ENCODE measurements at regions not wholly inside any gene's neighbourhood (a gene's known extent, or its start where the extent isn't known, plus 50 kb on each side); places are given as distances from the start of the nearest gene placed in this dataset.

DNA sequence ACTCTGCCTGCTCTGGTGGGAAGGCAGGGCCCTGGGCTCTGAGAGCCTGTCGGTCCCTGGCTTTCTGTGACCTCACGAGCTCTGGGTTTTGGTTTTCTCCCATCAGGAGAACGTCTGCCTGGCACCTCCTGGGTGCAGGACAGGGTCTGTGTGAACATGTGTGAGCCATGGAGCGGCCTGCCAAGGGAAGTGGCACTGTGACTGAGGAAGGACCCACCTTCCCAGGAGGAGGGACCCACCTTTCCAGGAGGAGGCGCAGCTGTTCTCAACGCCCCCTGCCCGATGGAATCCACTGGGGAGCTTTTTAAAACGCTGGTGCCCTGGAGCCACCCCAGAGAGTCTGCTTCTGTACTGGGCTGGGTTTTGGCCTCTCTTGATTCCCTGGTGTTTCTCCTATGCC, 168.7 kb downstream of the GLI2 start:
- no peak overlapping the region for H3K4me3 ChIP-seq (ENCODE audit: low read depth, low read length)
- TF ChIP-seq, protein P1, sequence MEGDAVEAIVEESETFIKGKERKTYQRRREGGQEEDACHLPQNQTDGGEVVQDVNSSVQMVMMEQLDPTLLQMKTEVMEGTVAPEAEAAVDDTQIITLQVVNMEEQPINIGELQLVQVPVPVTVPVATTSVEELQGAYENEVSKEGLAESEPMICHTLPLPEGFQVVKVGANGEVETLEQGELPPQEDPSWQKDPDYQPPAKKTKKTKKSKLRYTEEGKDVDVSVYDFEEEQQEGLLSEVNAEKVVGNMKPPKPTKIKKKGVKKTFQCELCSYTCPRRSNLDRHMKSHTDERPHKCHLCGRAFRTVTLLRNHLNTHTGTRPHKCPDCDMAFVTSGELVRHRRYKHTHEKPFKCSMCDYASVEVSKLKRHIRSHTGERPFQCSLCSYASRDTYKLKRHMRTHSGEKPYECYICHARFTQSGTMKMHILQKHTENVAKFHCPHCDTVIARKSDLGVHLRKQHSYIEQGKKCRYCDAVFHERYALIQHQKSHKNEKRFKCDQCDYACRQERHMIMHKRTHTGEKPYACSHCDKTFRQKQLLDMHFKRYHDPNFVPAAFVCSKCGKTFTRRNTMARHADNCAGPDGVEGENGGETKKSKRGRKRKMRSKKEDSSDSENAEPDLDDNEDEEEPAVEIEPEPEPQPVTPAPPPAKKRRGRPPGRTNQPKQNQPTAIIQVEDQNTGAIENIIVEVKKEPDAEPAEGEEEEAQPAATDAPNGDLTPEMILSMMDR (IDR thresholded peaks at IDR 0.05; ENCODE audit: insufficient read depth, low read depth, low read length, missing control alignments): no peak
- no peak for DNase-seq (ENCODE audit: low read depth)

GRCh38 chr2:120904830-120905234, 169.2 kb downstream of the GLI2 start:
- H3K4me3 ChIP-seq (ENCODE audit: low read depth, low read length): no peak overlapping the region
- TF ChIP-seq, protein P1 (IDR thresholded peaks at IDR 0.05; ENCODE audit: insufficient read depth, low read depth, low read length, missing control alignments): no peak
- no peak for DNase-seq (ENCODE audit: low read depth)

DNA sequence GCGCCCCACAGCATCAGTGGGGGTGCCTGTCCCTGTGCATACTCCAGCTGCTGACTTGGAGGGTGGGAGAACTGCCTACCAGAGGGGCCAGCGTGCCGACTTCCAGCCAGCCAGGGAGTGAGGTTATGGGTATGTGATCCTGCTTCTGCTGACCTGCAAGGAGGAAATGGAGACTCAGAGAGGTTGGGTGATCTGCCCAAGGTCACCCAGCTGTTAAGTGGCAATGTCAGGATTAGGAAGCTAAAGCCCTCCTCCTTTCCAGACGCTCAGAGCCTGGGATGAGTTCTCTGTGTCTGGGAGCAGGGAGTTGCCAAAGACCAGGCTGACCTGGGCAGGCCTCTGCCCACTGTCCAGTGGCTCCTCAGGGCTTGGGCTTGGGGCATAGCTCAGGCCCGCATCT, 169.6 kb downstream of the GLI2 start:
- TF ChIP-seq, protein P1 (IDR thresholded peaks at IDR 0.05; ENCODE audit: insufficient read depth, low read depth, low read length, missing control alignments): no peak

GRCh38 chr2:120905824-120906571, 170.3 kb downstream of the GLI2 start:
- DNase-seq (ENCODE audit: low read depth): no peak
- TF ChIP-seq, protein P1 (IDR thresholded peaks at IDR 0.05; ENCODE audit: insufficient read depth, low read depth, low read length, missing control alignments): no peak
- H3K4me3 ChIP-seq (ENCODE audit: low read depth, low read length): no peak overlapping the region

More for the DNA sequence above, 169.6 kb downstream of the GLI2 start:
- no peak for DNase-seq (ENCODE audit: low read depth)
- H3K4me3 ChIP-seq (ENCODE audit: low read depth, low read length): no peak overlapping the region

DNA sequence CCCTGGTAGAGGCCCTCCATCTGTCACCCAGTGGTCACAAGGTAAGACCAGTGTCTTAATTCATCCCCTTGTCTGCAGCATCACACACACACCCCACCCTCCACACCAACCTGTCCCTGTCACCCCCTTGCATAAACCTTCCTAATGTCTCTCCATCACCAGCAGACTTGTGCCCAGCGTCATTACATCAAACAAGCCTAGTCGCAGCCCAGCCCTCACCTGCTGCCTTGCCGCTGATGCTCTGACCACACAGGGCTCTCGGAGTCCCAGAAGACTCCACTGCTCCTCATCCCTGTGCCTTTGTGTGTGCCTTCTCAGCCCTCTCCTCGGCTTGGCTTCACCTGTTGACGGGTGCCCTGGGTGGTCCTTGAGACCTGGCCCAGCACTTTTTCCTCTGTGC, 171.2 kb downstream of the GLI2 start:
- DNase-seq (ENCODE audit: low read depth): no peak
- TF ChIP-seq, protein P1 (IDR thresholded peaks at IDR 0.05; ENCODE audit: insufficient read depth, low read depth, low read length, missing control alignments): no peak
- no peak overlapping the region for H3K4me3 ChIP-seq (ENCODE audit: low read depth, low read length)

DNA sequence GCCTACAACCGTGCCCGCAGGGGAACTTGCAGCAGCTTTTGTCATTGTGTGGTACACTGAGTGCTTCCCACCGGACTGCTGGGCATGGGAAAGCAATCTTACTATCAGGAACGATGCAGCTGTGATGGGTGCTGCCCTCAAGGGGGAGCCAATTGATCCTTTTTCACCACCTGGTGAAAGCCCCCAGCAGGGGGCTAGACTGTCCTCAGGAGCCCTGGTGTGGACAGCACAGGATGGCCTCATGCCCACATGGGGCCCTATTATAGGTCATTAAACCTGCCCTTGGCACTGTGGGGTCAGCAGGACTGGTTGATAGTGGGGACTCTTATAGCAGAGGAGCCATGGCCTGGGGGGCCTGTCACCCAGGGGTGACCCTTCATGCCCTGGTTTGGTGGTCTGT, 172.2 kb downstream of the GLI2 start:
- DNase-seq (ENCODE audit: low read depth): no peak
- TF ChIP-seq, protein P1 (IDR thresholded peaks at IDR 0.05; ENCODE audit: insufficient read depth, low read depth, low read length, missing control alignments): no peak
- no peak overlapping the region for H3K4me3 ChIP-seq (ENCODE audit: low read depth, low read length)
